ENCODE measurements at regions not wholly inside any gene's neighbourhood (a gene's known extent, or its start where the extent isn't known, plus 50 kb on each side); places are given as distances from the start of the nearest gene placed in this dataset.

DNA sequence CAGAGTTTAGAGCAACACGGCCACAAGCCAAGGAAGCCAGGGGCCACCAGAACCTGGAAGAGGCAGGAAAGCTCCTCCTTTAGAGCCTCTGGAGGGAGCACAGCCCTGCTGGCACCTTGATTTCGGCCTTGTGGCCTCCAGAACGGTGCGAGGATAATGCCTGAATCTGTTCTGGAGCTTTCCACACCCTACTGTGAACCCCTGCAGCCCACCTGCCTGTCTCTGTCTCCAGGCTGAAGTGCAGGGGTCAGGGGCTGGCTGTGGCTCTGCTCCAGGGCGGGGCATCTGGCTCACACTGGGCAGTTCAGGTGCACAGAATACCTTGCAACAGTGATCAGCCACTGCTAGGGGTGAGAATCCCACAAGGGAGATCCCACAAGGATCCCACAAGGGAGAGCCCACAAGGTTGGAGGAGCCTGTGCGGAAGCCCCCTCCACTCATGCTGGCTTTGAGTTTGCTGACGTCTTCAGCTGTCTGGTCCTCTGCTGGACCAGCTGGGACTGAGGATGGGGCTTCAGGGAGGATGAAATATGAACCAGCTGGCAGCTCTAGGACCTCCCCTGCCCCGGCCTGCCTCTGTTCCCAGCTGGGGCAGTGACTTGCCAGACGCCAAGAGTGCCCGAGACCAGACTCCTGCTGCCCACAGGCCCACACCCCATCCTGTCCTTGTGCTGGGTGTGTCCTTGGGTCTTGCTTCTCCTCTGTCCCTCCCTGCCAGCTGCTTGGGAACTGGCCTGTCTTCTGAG lies 56.4 kb upstream of the OTOS start:
- H3K4me1 ChIP-seq (ENCODE audit: control insufficient read depth, insufficient read depth, low read length), result no peaks in the 10 kb centered on the region
- intact Hi-C loops (cut with micrococcal nuclease; ENCODE audit: unreplicated experiment), result no loop called here
- 46% methylated on average over 9 of the region's 10 CpGs for WGBS (ENCODE audit: insufficient coverage, insufficient replicate concordance, low lambda C conversion rate, missing lambda C conversion rate)
- H2AFZ ChIP-seq (ENCODE audit: control insufficient read depth, low read depth, low read length), result no peak overlapping the region
- H3K4me2 ChIP-seq (ENCODE audit: control insufficient read depth, insufficient read depth), result no peak overlapping the region
- DNase-seq (ENCODE audit: low read depth, low spot score) (no peak), ATAC-seq (no peak), FAIRE-seq (no peak)
- no peak overlapping the region for H3K9ac ChIP-seq (ENCODE audit: control insufficient read depth, insufficient read depth, low read length)
- SMC1A ChIA-PET (ENCODE audit: uncharacterized antibody, unreplicated experiment), result no interaction called here
- H3K27me3 ChIP-seq (replicated peaks in 1 of 2; ENCODE audit: control insufficient read depth in 2 of 2, insufficient read depth in 2 of 2, low read length in 1 of 2), result no peaks in the 10 kb centered on the region; a peak in 2 of 4 replicates
- CTCF ChIA-PET, result no interaction called here
- TF ChIP-seq ZNF217 (IDR thresholded peaks at IDR 0.05) (no peak), TAF1 (IDR thresholded peaks at IDR 0.05; ENCODE audit: borderline replicate concordance, low read depth, low read length) (no peak), TCF3 (IDR thresholded peaks at IDR 0.05; ENCODE audit: borderline replicate concordance, insufficient read depth, low read depth, low read length) (no peak), ZBTB11 (CRISPR knock-in tag; IDR thresholded peaks at IDR 0.05) (no peak), NR2C2 (IDR thresholded peaks at IDR 0.05; ENCODE audit: borderline replicate concordance, control insufficient read depth, insufficient read length, low read depth) (no peak), RELA (IDR thresholded peaks at IDR 0.05; ENCODE audit: borderline replicate concordance, partially characterized antibody) (no peak), DPF2 (IDR thresholded peaks at IDR 0.05) (no peak), IKZF1 (conservative IDR thresholded peaks at IDR 0.05) (no peak), HCFC1 (IDR thresholded peaks at IDR 0.05; ENCODE audit: low read length) (no peak), CBX5 (IDR thresholded peaks at IDR 0.05; ENCODE audit: low read depth) (no peak), HDGF (IDR thresholded peaks at IDR 0.05) (no peak), POLR2A (IDR thresholded peaks at IDR 0.05; ENCODE audit: low read depth, low read length) (no peak), MAX (IDR thresholded peaks at IDR 0.05; ENCODE audit: low read depth, low read length) (no peak)
- TF ChIP-seq, protein P1, sequence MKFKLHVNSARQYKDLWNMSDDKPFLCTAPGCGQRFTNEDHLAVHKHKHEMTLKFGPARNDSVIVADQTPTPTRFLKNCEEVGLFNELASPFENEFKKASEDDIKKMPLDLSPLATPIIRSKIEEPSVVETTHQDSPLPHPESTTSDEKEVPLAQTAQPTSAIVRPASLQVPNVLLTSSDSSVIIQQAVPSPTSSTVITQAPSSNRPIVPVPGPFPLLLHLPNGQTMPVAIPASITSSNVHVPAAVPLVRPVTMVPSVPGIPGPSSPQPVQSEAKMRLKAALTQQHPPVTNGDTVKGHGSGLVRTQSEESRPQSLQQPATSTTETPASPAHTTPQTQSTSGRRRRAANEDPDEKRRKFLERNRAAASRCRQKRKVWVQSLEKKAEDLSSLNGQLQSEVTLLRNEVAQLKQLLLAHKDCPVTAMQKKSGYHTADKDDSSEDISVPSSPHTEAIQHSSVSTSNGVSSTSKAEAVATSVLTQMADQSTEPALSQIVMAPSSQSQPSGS (IDR thresholded peaks at IDR 0.05; ENCODE audit: low read length), result no peak
- TF ChIP-seq, protein P2, sequence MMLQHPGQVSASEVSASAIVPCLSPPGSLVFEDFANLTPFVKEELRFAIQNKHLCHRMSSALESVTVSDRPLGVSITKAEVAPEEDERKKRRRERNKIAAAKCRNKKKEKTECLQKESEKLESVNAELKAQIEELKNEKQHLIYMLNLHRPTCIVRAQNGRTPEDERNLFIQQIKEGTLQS (IDR thresholded peaks at IDR 0.05; ENCODE audit: borderline replicate concordance, extremely low read depth, low read depth, low read length), result no peak
- TF ChIP-seq, protein P3, sequence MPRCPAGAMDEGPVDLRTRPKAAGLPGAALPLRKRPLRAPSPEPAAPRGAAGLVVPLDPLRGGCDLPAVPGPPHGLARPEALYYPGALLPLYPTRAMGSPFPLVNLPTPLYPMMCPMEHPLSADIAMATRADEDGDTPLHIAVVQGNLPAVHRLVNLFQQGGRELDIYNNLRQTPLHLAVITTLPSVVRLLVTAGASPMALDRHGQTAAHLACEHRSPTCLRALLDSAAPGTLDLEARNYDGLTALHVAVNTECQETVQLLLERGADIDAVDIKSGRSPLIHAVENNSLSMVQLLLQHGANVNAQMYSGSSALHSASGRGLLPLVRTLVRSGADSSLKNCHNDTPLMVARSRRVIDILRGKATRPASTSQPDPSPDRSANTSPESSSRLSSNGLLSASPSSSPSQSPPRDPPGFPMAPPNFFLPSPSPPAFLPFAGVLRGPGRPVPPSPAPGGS (IDR thresholded peaks at IDR 0.05; ENCODE audit: borderline replicate concordance, insufficient read depth, low read depth, low read length, poor library complexity, severe bottlenecking), result no peak
- TF ChIP-seq, protein P4, sequence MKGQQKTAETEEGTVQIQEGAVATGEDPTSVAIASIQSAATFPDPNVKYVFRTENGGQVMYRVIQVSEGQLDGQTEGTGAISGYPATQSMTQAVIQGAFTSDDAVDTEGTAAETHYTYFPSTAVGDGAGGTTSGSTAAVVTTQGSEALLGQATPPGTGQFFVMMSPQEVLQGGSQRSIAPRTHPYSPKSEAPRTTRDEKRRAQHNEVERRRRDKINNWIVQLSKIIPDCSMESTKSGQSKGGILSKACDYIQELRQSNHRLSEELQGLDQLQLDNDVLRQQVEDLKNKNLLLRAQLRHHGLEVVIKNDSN (IDR thresholded peaks at IDR 0.05; ENCODE audit: borderline replicate concordance, extremely low read length, insufficient read depth, low read depth, low read length), result no peak
- H3K79me2 ChIP-seq (ENCODE audit: control insufficient read depth, insufficient read depth, low read length), result no peaks in the 10 kb centered on the region
- BruUV-seq (replicated peaks), result no TSS peak
- no peak overlapping the region for H3K27ac ChIP-seq (ENCODE audit: control insufficient read depth, insufficient read depth)
- H3K36me3 ChIP-seq (ENCODE audit: control insufficient read depth in 2 of 2, insufficient read depth in 2 of 2, low read length in 1 of 2), result no peaks in the 10 kb centered on the region
- no peak overlapping the region for H3K4me3 ChIP-seq
- in situ Hi-C loops (cut with MboI), result no loop called here
- H3K9me3 ChIP-seq (replicated peaks; ENCODE audit: control insufficient read depth, insufficient read depth, low read length), result no peaks in the 10 kb centered on the region
- no peaks in the 10 kb centered on the region; the same call in 1 of the 2 replicates for H4K20me1 ChIP-seq (ENCODE audit: control insufficient read depth, insufficient read depth)
- POLR2A ChIA-PET, result no interaction called here
- RAD21 ChIA-PET (ENCODE audit: unreplicated experiment), result no interaction called here

All from GM12878 (cell line).